ENCODE measurements at regions not wholly inside any gene's neighbourhood (a gene's known extent, or its start where the extent isn't known, plus 50 kb on each side); places are given as distances from the start of the nearest gene placed in this dataset.

- peak; percentile 95 for ATAC-seq
- no peak for TF ChIP-seq ZFX (IDR thresholded peaks at IDR 0.05)
- no peak for TF ChIP-seq EZH2phosphoT487 (IDR thresholded peaks at IDR 0.05; ENCODE audit: borderline replicate concordance)
- TF ChIP-seq RAD21 (IDR thresholded peaks at IDR 0.05; ENCODE audit: low read depth): peak; percentile 48
- TF ChIP-seq ATF3 (IDR thresholded peaks at IDR 0.05): no peak
- TF ChIP-seq CTCF (IDR thresholded peaks at IDR 0.05 in 2 of 3, conservative IDR thresholded peaks at IDR 0.05 in 1 of 3; ENCODE audit: borderline replicate concordance in 1 of 3, insufficient read depth in 1 of 3, low read depth in 2 of 3, low read length in 2 of 3): peak; percentile 39 to 57 (median 50); a peak in 5 of 6 replicates
- TF ChIP-seq EGR1 (IDR thresholded peaks at IDR 0.05; ENCODE audit: low read depth): 0 out of 2 replicates have a peak, but pooled peaks have one; percentile 37
- TF ChIP-seq JUND (IDR thresholded peaks at IDR 0.05): no peak
- TF ChIP-seq CBX3 (IDR thresholded peaks at IDR 0.05; ENCODE audit: low read depth): peak; percentile 61; the same call in 1 of the 2 replicates
- TF ChIP-seq SP1 (IDR thresholded peaks at IDR 0.05; ENCODE audit: low read depth): no peak
- no peak for TF ChIP-seq YY1 (IDR thresholded peaks at IDR 0.05; ENCODE audit: extremely low read depth, insufficient replicate concordance, low read depth, low read length)
- no peak for TF ChIP-seq ELF1 (IDR thresholded peaks at IDR 0.05; ENCODE audit: borderline replicate concordance, low read depth)
- TF ChIP-seq ZBTB33 (IDR thresholded peaks at IDR 0.05; ENCODE audit: extremely low read depth, insufficient replicate concordance, low read length): no peak
- TF ChIP-seq MAX (IDR thresholded peaks at IDR 0.05): peak; percentile 18; the same call in 1 of the 2 replicates
- TF ChIP-seq, protein P1, sequence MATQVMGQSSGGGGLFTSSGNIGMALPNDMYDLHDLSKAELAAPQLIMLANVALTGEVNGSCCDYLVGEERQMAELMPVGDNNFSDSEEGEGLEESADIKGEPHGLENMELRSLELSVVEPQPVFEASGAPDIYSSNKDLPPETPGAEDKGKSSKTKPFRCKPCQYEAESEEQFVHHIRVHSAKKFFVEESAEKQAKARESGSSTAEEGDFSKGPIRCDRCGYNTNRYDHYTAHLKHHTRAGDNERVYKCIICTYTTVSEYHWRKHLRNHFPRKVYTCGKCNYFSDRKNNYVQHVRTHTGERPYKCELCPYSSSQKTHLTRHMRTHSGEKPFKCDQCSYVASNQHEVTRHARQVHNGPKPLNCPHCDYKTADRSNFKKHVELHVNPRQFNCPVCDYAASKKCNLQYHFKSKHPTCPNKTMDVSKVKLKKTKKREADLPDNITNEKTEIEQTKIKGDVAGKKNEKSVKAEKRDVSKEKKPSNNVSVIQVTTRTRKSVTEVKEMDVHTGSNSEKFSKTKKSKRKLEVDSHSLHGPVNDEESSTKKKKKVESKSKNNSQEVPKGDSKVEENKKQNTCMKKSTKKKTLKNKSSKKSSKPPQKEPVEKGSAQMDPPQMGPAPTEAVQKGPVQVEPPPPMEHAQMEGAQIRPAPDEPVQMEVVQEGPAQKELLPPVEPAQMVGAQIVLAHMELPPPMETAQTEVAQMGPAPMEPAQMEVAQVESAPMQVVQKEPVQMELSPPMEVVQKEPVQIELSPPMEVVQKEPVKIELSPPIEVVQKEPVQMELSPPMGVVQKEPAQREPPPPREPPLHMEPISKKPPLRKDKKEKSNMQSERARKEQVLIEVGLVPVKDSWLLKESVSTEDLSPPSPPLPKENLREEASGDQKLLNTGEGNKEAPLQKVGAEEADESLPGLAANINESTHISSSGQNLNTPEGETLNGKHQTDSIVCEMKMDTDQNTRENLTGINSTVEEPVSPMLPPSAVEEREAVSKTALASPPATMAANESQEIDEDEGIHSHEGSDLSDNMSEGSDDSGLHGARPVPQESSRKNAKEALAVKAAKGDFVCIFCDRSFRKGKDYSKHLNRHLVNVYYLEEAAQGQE (IDR thresholded peaks at IDR 0.05; ENCODE audit: low read depth): no peak
- TF ChIP-seq CEBPB (IDR thresholded peaks at IDR 0.05; ENCODE audit: low read depth): no peak
- no peak for TF ChIP-seq TCF7L2 (IDR thresholded peaks at IDR 0.05; ENCODE audit: borderline replicate concordance, extremely low read depth, insufficient read depth, insufficient read length)
- no peak for TF ChIP-seq FOSL1 (IDR thresholded peaks at IDR 0.05; ENCODE audit: low read depth)
- BruUV-seq (replicated peaks): no TSS peak
Observed at GRCh38 chr4:174120446-174121295, 162.8 kb downstream of the FBXO8 start.

More at GRCh38 chr4:174120446-174121295, 162.8 kb downstream of the FBXO8 start:
- DNase-seq (ENCODE audit: low read depth, low spot score): peak; percentile 66
- Histone ChIP-seq H2AFZ (ENCODE audit: low read depth, low read length, poor library complexity, severe bottlenecking) (peak overlapping the region; percentile 57), H3K9ac (ENCODE audit: low read length) (no peak overlapping the region), H3K79me2 (ENCODE audit: insufficient read depth, low read length) (no peaks in the 10 kb centered on the region), H3K4me1 (ENCODE audit: control insufficient read depth in 1 of 2, insufficient read depth in 2 of 2, low read length in 2 of 2) (peaks cover 0 to 2% of the 10 kb centered on the region in 2 experiments; a peak in 1 of 4 replicates), H4K20me1 (ENCODE audit: insufficient read depth) (no peaks in the 10 kb centered on the region), H3K4me3 (replicated peaks in 1 of 2; ENCODE audit: low read depth in 1 of 2, low read length in 2 of 2) (peak overlapping the region in 1 of 2 experiments; percentile 11; a peak in 2 of 4 replicates), H3K9me3 (ENCODE audit: control insufficient read depth in 1 of 2, insufficient read depth in 1 of 2, low read depth in 1 of 2, low read length in 2 of 2) (no peaks in the 10 kb centered on the region), H3K36me3 (ENCODE audit: control insufficient read depth in 1 of 2, insufficient read depth in 2 of 2, low read length in 2 of 2) (no peaks in the 10 kb centered on the region), H3K9me2 (ENCODE audit: insufficient read depth) (no peaks in the 10 kb centered on the region), H3K27ac (ENCODE audit: low read depth, low read length) (no peak overlapping the region), H3K27me3 (ENCODE audit: insufficient read depth, low read length) (peaks cover 51% of the 10 kb centered on the region), H3K4me2 (ENCODE audit: low read length) (peak overlapping the region; percentile 71)
- RAD21 ChIA-PET (ENCODE audit: low non-redundant PET in 1 of 2, low total read pairs in 2 of 2, uncharacterized antibody in 2 of 2, unreplicated experiment in 2 of 2): interaction anchor here in 1 of 2 experiments (0.9 kb wide), 1 partner anchor 293 kb away, joined by 3 read pairs; no protein-coding TSS in a partner anchor
- intact Hi-C loops (cut with micrococcal nuclease): loop anchor here (1.0 kb wide), 1 partner anchor 614 kb away; no protein-coding TSS in a partner anchor
- CTCF ChIA-PET: interaction anchor here (1.0 to 1.3 kb wide), 3 partner anchors 13 to 615 kb away, joined by 3 to 7 read pairs (median 3); no protein-coding TSS in a partner anchor
- POLR2A ChIA-PET: no interaction called here
